H9 (cell line): ENCODE measurements at regions not wholly inside any gene's neighbourhood (a gene's known extent, or its start where the extent isn't known, plus 50 kb on each side); places are given as distances from the start of the nearest gene placed in this dataset.
A peak's percentile ranks its signal among the peaks of the same experiment; 100 is the strongest.

Experiments used
- DNase-seq: peaks from one replicate; pipeline ENCODE4 v3.0.0-alpha.2; 2017
- H2AFZ ChIP-seq: one replicate; pipeline ENCODE4 v1.6.1; 2013; ENCODE audit warnings: mild to moderate bottlenecking, low read length, control low read depth, moderate library complexity
- H2AK5ac ChIP-seq: 2 replicates; pipeline ENCODE4 v1.6.1; 2013; ENCODE audit warnings: low read length, control low read depth, mixed read lengths; ENCODE audit not compliant: insufficient read length
- H2BK120ac ChIP-seq: one replicate; pipeline ENCODE4 v1.6.1; 2013; ENCODE audit warnings: low read depth, mild to moderate bottlenecking, low read length, control low read depth, inconsistent platforms; ENCODE audit not compliant: poor library complexity, severe bottlenecking
- H2BK12ac ChIP-seq: 2 replicates; pipeline ENCODE4 v1.6.1; 2013; ENCODE audit warnings: low read length, control low read depth, mixed read lengths, low read depth; ENCODE audit not compliant: insufficient read length
- H2BK15ac ChIP-seq: 2 replicates; pipeline ENCODE4 v1.6.1; 2013; ENCODE audit warnings: low read depth, low read length, control low read depth
- H2BK20ac ChIP-seq: one replicate; pipeline ENCODE4 v1.6.1; 2013; ENCODE audit warnings: low read depth, mild to moderate bottlenecking, low read length, control low read depth, inconsistent platforms; ENCODE audit not compliant: poor library complexity, severe bottlenecking
- H2BK5ac ChIP-seq: 2 replicates; pipeline ENCODE4 v1.6.1; 2013; ENCODE audit warnings: low read length, control low read depth, mixed read lengths; ENCODE audit not compliant: insufficient read length
- H3K14ac ChIP-seq: 2 replicates; pipeline ENCODE4 v1.6.1; 2013; ENCODE audit warnings: low read length, control low read depth; ENCODE audit not compliant: insufficient read depth
- H3K18ac ChIP-seq: 2 replicates; pipeline ENCODE4 v1.6.1; 2013; ENCODE audit warnings: low read depth, mild to moderate bottlenecking, mixed read lengths, low read length, control low read depth; ENCODE audit not compliant: insufficient read length
- H3K23ac ChIP-seq: 2 replicates; pipeline ENCODE4 v1.6.1; 2013; ENCODE audit warnings: low read length, control low read depth, mixed read lengths, low read depth; ENCODE audit not compliant: insufficient read length
- H3K23me2 ChIP-seq: 2 replicates; pipeline ENCODE4 v1.6.1; 2013; ENCODE audit warnings: low read depth, mild to moderate bottlenecking, mixed read lengths, low read length, control low read depth; ENCODE audit not compliant: insufficient read length, poor library complexity, severe bottlenecking
- H3K27ac ChIP-seq: 2 replicates; pipeline ENCODE4 v1.5.1; 2013; ENCODE audit warnings: low read length, control low read depth, mixed read lengths, low read depth; ENCODE audit not compliant: insufficient read length
- H3K27me3 ChIP-seq: 2 replicates; pipeline ENCODE4 v1.6.1; 2013; ENCODE audit warnings: low read length, control low read depth, inconsistent platforms; ENCODE audit not compliant: insufficient read depth
- H3K4ac ChIP-seq: 2 replicates; pipeline ENCODE4 v1.6.1; 2013; ENCODE audit warnings: low read depth, mild to moderate bottlenecking, control low read depth, inconsistent platforms, low read length, moderate library complexity
- H3K4me1 ChIP-seq: 2 replicates; pipeline ENCODE4 v1.6.1; 2013; ENCODE audit warnings: low read length, control low read depth, inconsistent platforms; ENCODE audit not compliant: insufficient read depth
- H3K4me2 ChIP-seq: 2 replicates; pipeline ENCODE4 v1.6.1; 2013; ENCODE audit warnings: low read length, control low read depth, mixed read lengths; ENCODE audit not compliant: insufficient read length, insufficient read depth
- H3K56ac ChIP-seq: 2 replicates; pipeline ENCODE4 v1.6.1; 2013; ENCODE audit warnings: low read depth, mild to moderate bottlenecking, mixed read lengths, low read length, control low read depth; ENCODE audit not compliant: insufficient read length
- H3K79me1 ChIP-seq: 2 replicates; pipeline ENCODE4 v1.6.1; 2013; ENCODE audit warnings: low read depth, mild to moderate bottlenecking, moderate library complexity, low read length, control low read depth, inconsistent platforms; ENCODE audit not compliant: insufficient read depth, poor library complexity, severe bottlenecking
- H3K79me2 ChIP-seq: 2 replicates; pipeline ENCODE4 v1.6.1; 2013; ENCODE audit warnings: low read length, control low read depth, inconsistent platforms; ENCODE audit not compliant: insufficient read depth
- H3K9ac ChIP-seq: 2 replicates; pipeline ENCODE4 v1.6.1; 2013; ENCODE audit warnings: low read length, control low read depth, mixed read lengths; ENCODE audit not compliant: insufficient read length; ENCODE audit errors: extremely low read depth
- H3K9me3 ChIP-seq: one replicate; pipeline ENCODE4 v1.6.1; 2013; ENCODE audit warnings: low read depth, low read length, inconsistent platforms; ENCODE audit not compliant: control insufficient read depth
- H3T11ph ChIP-seq: one replicate; pipeline ENCODE4 v1.6.1; 2013; ENCODE audit warnings: mild to moderate bottlenecking, low read length, control low read depth, inconsistent platforms
- H4K20me1 ChIP-seq: one replicate; pipeline ENCODE4 v1.6.1; 2013; ENCODE audit not compliant: control insufficient read depth, insufficient read length, insufficient read depth
- H4K5ac ChIP-seq: 2 replicates; pipeline ENCODE4 v1.6.1; 2013; ENCODE audit warnings: low read depth, mild to moderate bottlenecking, mixed read lengths, low read length, control low read depth; ENCODE audit not compliant: insufficient read length
- H4K8ac ChIP-seq: replicated peaks from 2 replicates; pipeline ENCODE4 v1.6.1; 2013; ENCODE audit warnings: low read length, control low read depth, mixed read lengths, low read depth; ENCODE audit not compliant: insufficient read length
- H4K91ac ChIP-seq: 2 replicates; pipeline ENCODE4 v1.6.1; 2013; ENCODE audit warnings: low read depth, mild to moderate bottlenecking, moderate library complexity, mixed read lengths, low read length, control low read depth; ENCODE audit not compliant: insufficient read length
- H3K27ac Mint-ChIP-seq, 3 experiments: 2 replicates in 2 of 3; 3 replicates in 1 of 3; pipeline ENCODE4 v1.8.0; 2020 to 2021; ENCODE audit warnings: mixed read lengths in 3 of 3, mild to moderate bottlenecking in 1 of 3, moderate library complexity in 1 of 3
- H3K27me3 Mint-ChIP-seq: 2 replicates; pipeline ENCODE4 v1.8.0; 2021; ENCODE audit warnings: low read depth, mild to moderate bottlenecking, moderate library complexity, mixed read lengths
- H3K36me3 Mint-ChIP-seq, 3 experiments: 2 replicates in 2 of 3; 3 replicates in 1 of 3; pipeline ENCODE4 v1.8.0; 2020 to 2021; ENCODE audit warnings: low read depth in 3 of 3, mixed read lengths in 3 of 3; ENCODE audit not compliant: insufficient read depth in 1 of 3
- H3K4me1 Mint-ChIP-seq, 2 experiments: 2 replicates each; pipeline ENCODE4 v1.8.0; 2020; ENCODE audit warnings: mixed read lengths in 2 of 2
- H3K4me3 Mint-ChIP-seq, 2 experiments: 2 replicates in 1 of 2; 3 replicates in 1 of 2; pipeline ENCODE4 v1.8.0; 2020 to 2021; ENCODE audit warnings: mild to moderate bottlenecking in 2 of 2, mixed read lengths in 2 of 2, moderate library complexity in 1 of 2
- H3K9me3 Mint-ChIP-seq, 2 experiments: 2 replicates in 1 of 2; 3 replicates in 1 of 2; pipeline ENCODE4 v1.8.0; 2020; ENCODE audit warnings: mild to moderate bottlenecking in 2 of 2, mixed read lengths in 2 of 2, moderate library complexity in 1 of 2
- WGBS: extraction: QIAGEN DNeasy Blood & Tissue Kit; methylation state at CpG from one replicate; pipeline ENCODE4 v1.1.7; 2013; ENCODE audit warnings: missing lambda C conversion rate, low lambda C conversion rate, mixed read lengths; ENCODE audit not compliant: insufficient read length; ENCODE audit errors: extremely low coverage; 5-methylcytosine and 5-hydroxymethylcytosine counted together
- TF ChIP-seq, protein P1 (sequence below): fragments of 200-600 bp; sonication (generic); conservative IDR thresholded peaks from 3 replicates; pipeline ENCODE4 v1.8.0; 2021; ENCODE audit warnings: antibody characterized with exemption, mild to moderate bottlenecking

DNA sequence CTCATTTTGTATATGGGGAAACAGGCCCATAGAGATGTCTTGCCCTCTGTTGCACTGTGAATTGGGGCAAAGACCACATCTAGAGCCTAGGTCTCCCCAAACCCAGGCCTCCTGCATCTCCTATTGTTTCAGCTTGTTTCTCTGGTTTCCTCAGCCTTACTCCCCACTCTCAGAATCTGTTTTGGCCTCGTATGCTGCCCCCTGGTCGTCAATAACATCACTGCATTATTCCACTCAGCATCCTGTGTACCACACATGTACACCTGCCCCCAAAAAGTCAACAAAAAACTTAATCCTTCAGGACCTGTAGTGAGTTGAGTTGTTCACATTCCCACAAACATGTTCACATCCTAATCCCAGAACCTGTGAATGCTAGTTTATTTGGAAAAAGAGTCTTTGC lies 184.8 kb downstream of the BRINP2 start:
- H3T11ph ChIP-seq = no peak overlapping the region
- TF ChIP-seq, protein P1, sequence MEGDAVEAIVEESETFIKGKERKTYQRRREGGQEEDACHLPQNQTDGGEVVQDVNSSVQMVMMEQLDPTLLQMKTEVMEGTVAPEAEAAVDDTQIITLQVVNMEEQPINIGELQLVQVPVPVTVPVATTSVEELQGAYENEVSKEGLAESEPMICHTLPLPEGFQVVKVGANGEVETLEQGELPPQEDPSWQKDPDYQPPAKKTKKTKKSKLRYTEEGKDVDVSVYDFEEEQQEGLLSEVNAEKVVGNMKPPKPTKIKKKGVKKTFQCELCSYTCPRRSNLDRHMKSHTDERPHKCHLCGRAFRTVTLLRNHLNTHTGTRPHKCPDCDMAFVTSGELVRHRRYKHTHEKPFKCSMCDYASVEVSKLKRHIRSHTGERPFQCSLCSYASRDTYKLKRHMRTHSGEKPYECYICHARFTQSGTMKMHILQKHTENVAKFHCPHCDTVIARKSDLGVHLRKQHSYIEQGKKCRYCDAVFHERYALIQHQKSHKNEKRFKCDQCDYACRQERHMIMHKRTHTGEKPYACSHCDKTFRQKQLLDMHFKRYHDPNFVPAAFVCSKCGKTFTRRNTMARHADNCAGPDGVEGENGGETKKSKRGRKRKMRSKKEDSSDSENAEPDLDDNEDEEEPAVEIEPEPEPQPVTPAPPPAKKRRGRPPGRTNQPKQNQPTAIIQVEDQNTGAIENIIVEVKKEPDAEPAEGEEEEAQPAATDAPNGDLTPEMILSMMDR = peak; percentile 64
- no peaks in the 10 kb centered on the region for H3K9me3 ChIP-seq
- H3K23me2 ChIP-seq = no peaks in the 10 kb centered on the region
- H2BK12ac ChIP-seq = no peak overlapping the region
- no peak overlapping the region for H2BK20ac ChIP-seq
- H4K5ac ChIP-seq = no peak overlapping the region
- H3K9me3 Mint-ChIP-seq = no peaks in the 10 kb centered on the region
- no peak overlapping the region for H3K27ac ChIP-seq
- H3K27ac Mint-ChIP-seq = no peak overlapping the region
- no peak overlapping the region for H3K14ac ChIP-seq
- no peaks in the 10 kb centered on the region for H3K27me3 Mint-ChIP-seq
- peak; percentile 38 for DNase-seq
- H3K4me3 Mint-ChIP-seq = no peak overlapping the region
- H3K18ac ChIP-seq = no peak overlapping the region
- H3K4me1 ChIP-seq = peaks cover 18% of the 10 kb centered on the region
- H3K36me3 Mint-ChIP-seq = no peaks in the 10 kb centered on the region
- no peak overlapping the region for H4K91ac ChIP-seq
- no peak overlapping the region for H3K9ac ChIP-seq
- H2AFZ ChIP-seq = no peak overlapping the region
- no peak overlapping the region for H3K4me2 ChIP-seq
- H2AK5ac ChIP-seq = no peak overlapping the region
- H3K56ac ChIP-seq = no peak overlapping the region
- no peak overlapping the region for H2BK5ac ChIP-seq
- no CpG with 5 or more reads among the region's 2 CpGs for WGBS
- H3K23ac ChIP-seq = no peak overlapping the region
- H3K27me3 ChIP-seq = no peaks in the 10 kb centered on the region
- no peak overlapping the region for H2BK15ac ChIP-seq
- 0 out of 4 replicates have a peak, but pooled peaks cover 1 to 2% of the 10 kb centered on the region in 2 experiments for H3K4me1 Mint-ChIP-seq
- H2BK120ac ChIP-seq = no peak overlapping the region
- no peaks in the 10 kb centered on the region for H4K20me1 ChIP-seq
- no peak overlapping the region for H4K8ac ChIP-seq
- no peaks in the 10 kb centered on the region for H3K79me2 ChIP-seq
- H3K4ac ChIP-seq = no peak overlapping the region
- H3K79me1 ChIP-seq = no peaks in the 10 kb centered on the region
